H54 (cell line): ENCODE measurements at regions not wholly inside any gene's neighbourhood (a gene's known extent, or its start where the extent isn't known, plus 50 kb on each side); places are given as distances from the start of the nearest gene placed in this dataset.
"Not testable (repeated sequence)": the region's sequence is repeated elsewhere in the genome, so short reads cannot be mapped to it uniquely, and the experiment has no call there.

Experiments
- DNase-seq: peaks from one replicate; pipeline ENCODE4 v3.0.0; 2011; ENCODE audit warnings: low spot score, mixed read lengths; ENCODE audit not compliant: insufficient read length
- FAIRE-seq: peaks from 3 replicates; lab custom pipeline; 2011; peaks lifted over from hg19 to GRCh38; lab: Jason Lieb, UNC
- POLR2A ChIP-seq: IDR thresholded peaks from 2 replicates; pipeline ENCODE4 v1.6.1; 2011; ENCODE audit warnings: low read depth, mild to moderate bottlenecking, low read length

- DNase-seq (no peak), FAIRE-seq (no peak)
- TF ChIP-seq POLR2A: no peak
These were observed 145.6 kb downstream of the ATP23 start for GRCh38 chr12:58086930-58087329.

DNA sequence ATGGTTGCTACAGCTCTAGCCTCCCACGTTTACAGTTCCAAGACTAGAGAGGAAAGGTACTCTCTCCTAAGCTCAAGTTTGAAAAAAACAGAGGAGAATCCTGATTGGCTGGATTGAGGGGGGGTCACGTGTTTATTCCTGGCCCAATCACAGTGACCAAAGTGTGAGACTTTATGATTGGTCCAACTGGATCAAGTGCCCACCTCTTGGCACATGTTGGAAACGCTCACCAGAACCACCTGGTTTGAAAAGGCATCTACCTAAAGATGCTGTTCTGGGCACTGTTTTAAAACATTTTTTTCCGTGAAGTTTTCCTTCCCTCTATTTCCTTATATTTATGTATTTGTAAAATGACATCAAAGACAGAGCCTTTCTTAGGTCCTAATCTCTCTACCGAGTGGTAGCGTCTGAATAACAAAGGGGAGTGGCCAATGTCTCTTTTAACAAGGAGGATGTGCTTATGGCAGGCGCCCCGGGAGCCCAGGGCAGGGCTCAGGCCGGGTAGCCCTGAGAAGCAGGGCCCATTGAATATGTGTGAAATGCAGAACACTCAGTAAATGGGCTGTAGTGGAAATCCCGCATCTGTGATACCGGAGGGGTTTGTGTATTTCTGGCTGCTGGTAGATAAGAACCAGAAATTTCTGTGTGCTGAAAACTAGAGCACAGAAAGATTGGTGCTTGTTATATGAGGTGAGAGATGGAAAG lies 146.2 kb downstream of the ATP23 start:
- TF ChIP-seq POLR2A: no peak
- DNase-seq (no peak), FAIRE-seq (no peak)

DNA sequence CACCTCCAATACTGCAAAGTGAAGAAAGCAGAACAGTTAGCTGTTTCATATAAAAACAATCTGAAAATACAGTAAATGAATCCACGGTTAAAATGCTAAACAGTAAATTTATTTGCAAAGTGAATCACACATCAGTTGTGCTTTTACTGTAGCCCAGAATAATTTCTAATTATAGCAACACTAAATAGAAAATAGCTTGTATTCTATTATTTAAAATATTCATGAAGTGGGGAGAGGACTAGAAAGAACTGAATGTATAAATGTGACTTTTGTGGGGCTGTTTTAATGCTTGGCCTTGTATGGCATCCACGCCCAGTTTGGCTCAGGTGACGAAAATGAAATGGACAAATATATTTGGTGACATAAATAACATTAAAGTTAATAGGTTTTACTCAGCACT lies 148.2 kb downstream of the ATP23 start:
- no peak for TF ChIP-seq POLR2A
- FAIRE-seq (no peak), DNase-seq (no peak)

- TF ChIP-seq POLR2A: no peak
These were observed 149.3 kb downstream of the ATP23 start for GRCh38 chr12:58090685-58091084.

DNA sequence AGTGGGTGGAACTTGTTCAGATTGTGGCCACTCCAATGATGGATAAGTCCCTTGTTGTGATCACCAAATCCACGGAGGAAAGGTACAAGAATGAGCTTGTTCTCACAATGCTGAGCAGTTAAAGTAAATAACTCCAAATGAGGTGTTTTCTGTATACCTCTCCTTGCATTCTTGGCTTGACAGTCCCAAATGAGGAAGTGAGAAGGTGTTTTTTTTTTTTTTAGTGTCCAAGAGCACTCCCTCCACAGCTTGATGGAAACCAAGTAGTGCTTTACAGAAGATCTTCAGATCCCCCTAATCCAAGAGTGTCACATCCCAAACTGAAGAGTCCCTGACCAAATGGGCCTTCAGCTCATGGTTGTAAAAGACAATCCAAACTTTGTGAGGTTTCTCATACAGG lies 153.6 kb downstream of the ATP23 start:
- TF ChIP-seq POLR2A: no peak
- FAIRE-seq: no peak

More at GRCh38 chr12:58090685-58091084, 149.3 kb downstream of the ATP23 start:
- DNase-seq (no peak), FAIRE-seq (no peak)

DNA sequence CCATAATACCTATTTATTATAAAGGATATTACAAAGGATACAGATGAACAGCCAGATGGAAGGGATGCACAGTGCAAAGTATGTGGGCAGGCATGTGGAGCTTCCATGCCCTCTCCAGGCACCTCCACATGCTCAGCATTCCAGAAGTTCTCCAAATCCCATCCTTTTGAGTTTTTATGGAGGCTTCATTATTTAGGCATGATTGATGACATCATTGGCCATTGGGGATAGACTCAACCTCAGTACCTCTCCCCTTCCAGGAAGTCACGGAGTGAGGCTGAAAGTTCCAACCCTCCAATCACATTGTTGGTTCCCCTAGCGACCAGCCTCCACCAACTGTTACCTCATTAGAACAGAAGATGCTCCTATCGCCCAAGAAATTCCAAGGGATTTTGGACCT lies 156.4 kb downstream of the ATP23 start:
- DNase-seq (no peak), FAIRE-seq (no peak)
- TF ChIP-seq POLR2A: no peak

More for the DNA sequence above, 153.6 kb downstream of the ATP23 start:
- no peak for DNase-seq

GRCh38 chr12:58099476-58099875 lies 158.1 kb downstream of the ATP23 start:
- FAIRE-seq: no peak
- TF ChIP-seq POLR2A: no peak
- no peak for DNase-seq

GRCh38 chr12:58104351-58104755 lies 163.0 kb downstream of the ATP23 start:
- FAIRE-seq (no peak), DNase-seq (no peak)
- TF ChIP-seq POLR2A: no peak

GRCh38 chr12:58105225-58106119 lies 164.1 kb downstream of the ATP23 start:
- DNase-seq: no peak
- TF ChIP-seq POLR2A: no peak
- FAIRE-seq: no peak

- TF ChIP-seq POLR2A: no peak
- no peak for DNase-seq
- no peak for FAIRE-seq
These were observed 164.8 kb downstream of the ATP23 start for GRCh38 chr12:58106195-58106594.

GRCh38 chr12:58117201-58117600 lies 175.8 kb downstream of the ATP23 start:
- FAIRE-seq (no peak), DNase-seq (no peak)
- no peak for TF ChIP-seq POLR2A

- no peak for TF ChIP-seq POLR2A
- no peak for FAIRE-seq
- DNase-seq: no peak
These were observed 176.3 kb downstream of the ATP23 start for GRCh38 chr12:58117667-58118066.

GRCh38 chr12:58125761-58126160 lies 184.4 kb downstream of the ATP23 start:
- FAIRE-seq: not testable (repeated sequence)

GRCh38 chr12:58131986-58132755 lies 190.8 kb downstream of the ATP23 start:
- no peak for FAIRE-seq
- TF ChIP-seq POLR2A: no peak
- DNase-seq: no peak

More at GRCh38 chr12:58125761-58126160, 184.4 kb downstream of the ATP23 start:
- DNase-seq: not testable (repeated sequence)
